Tibial nerve (tissue), 4 donors: ENCODE measurements at regions not wholly inside any gene's neighbourhood (a gene's known extent, or its start where the extent isn't known, plus 50 kb on each side); places are given as distances from the start of the nearest gene placed in this dataset.
"Not testable (repeated sequence)": the region's sequence is repeated elsewhere in the genome, so short reads cannot be mapped to it uniquely, and the experiment has no call there.

Source experiments
- DNase-seq, 2 donors: peaks; one replicate each; pipeline ENCODE4 v3.0.0-alpha.2; 2019; ENCODE audit warnings: low spot score in 2 of 2
- H3K27ac ChIP-seq, 4 donors: fragments of 200-600 bp; sonication (generic) in 3 of 4; one replicate each; pipeline ENCODE4 v1.5.1; 2017 to 2019; ENCODE audit warnings: mild to moderate bottlenecking in 1 of 4
- H3K27me3 ChIP-seq, 2 donors: fragments of 200-600 bp; sonication (generic) in 1 of 2; one replicate each; pipeline versions ENCODE4 v1.5.1 to v1.6.0; 2017 to 2019
- H3K36me3 ChIP-seq, 3 donors: fragments of 200-600 bp; sonication (generic); one replicate each; pipeline ENCODE4 v1.5.1; 2018 to 2019
- H3K4me1 ChIP-seq, 4 donors: fragments of 200-600 bp; sonication (generic) in 3 of 4; one replicate each; pipeline ENCODE4 v1.5.1; 2017 to 2019
- H3K4me3 ChIP-seq, 4 donors: fragments of 200-600 bp; sonication (generic) in 3 of 4; one replicate each; pipeline ENCODE4 v1.5.1; 2017 to 2019; ENCODE audit warnings: mild to moderate bottlenecking in 1 of 4, moderate library complexity in 1 of 4
- H3K9me3 ChIP-seq, 4 donors: fragments of 200-600 bp; sonication (generic) in 3 of 4; one replicate each; pipeline ENCODE4 v1.5.1; 2017 to 2019
- EP300 ChIP-seq, 2 donors: sonication (generic); formaldehyde crosslinking; IDR thresholded peaks; one replicate each; pipeline ENCODE4 v1.6.1; 2017; ENCODE audit warnings: antibody characterized with exemption in 2 of 2, mild to moderate bottlenecking in 1 of 2
- POLR2A ChIP-seq, 2 donors: fragments of 450-650 bp; IDR thresholded peaks; one replicate each; pipeline ENCODE4 v1.6.1; 2017; ENCODE audit warnings: antibody characterized with exemption in 2 of 2, mild to moderate bottlenecking in 2 of 2, moderate library complexity in 2 of 2
- WGBS, 2 donors: methylation state at CpG; one replicate each; pipeline ENCODE4 v1.1.5; 2018; 5-methylcytosine and 5-hydroxymethylcytosine counted together
- TF ChIP-seq, protein P1 (sequence below), 5 experiments: fragments of 200-600 bp in 3 of 5; fragments of 450-650 bp in 2 of 5; sonication (generic) in 3 of 5; IDR thresholded peaks; one replicate each; pipeline ENCODE4 v1.5.1; 2016 to 2019; ENCODE audit warnings: antibody characterized with exemption in 5 of 5, mild to moderate bottlenecking in 3 of 5, moderate library complexity in 2 of 5

- TF ChIP-seq POLR2A (IDR thresholded peaks at IDR 0.05) (no peak), EP300 (IDR thresholded peaks at IDR 0.05) (no peak)
- TF ChIP-seq, protein P1, sequence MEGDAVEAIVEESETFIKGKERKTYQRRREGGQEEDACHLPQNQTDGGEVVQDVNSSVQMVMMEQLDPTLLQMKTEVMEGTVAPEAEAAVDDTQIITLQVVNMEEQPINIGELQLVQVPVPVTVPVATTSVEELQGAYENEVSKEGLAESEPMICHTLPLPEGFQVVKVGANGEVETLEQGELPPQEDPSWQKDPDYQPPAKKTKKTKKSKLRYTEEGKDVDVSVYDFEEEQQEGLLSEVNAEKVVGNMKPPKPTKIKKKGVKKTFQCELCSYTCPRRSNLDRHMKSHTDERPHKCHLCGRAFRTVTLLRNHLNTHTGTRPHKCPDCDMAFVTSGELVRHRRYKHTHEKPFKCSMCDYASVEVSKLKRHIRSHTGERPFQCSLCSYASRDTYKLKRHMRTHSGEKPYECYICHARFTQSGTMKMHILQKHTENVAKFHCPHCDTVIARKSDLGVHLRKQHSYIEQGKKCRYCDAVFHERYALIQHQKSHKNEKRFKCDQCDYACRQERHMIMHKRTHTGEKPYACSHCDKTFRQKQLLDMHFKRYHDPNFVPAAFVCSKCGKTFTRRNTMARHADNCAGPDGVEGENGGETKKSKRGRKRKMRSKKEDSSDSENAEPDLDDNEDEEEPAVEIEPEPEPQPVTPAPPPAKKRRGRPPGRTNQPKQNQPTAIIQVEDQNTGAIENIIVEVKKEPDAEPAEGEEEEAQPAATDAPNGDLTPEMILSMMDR (IDR thresholded peaks at IDR 0.05), result no peak
- Histone ChIP-seq H3K27ac (no peak overlapping the region), H3K4me3 (no peak overlapping the region), H3K9me3 (no peaks in the 10 kb centered on the region), H3K27me3 (no peaks in the 10 kb centered on the region), H3K4me1 (peaks cover 0 to 13% (median 0%) of the 10 kb centered on the region in 4 donors), H3K36me3 (no peaks in the 10 kb centered on the region)
- 93% methylated on average over 1 of the region's 1 CpG for WGBS, 2 donors
- no peak for DNase-seq
Measured at GRCh38 chr3:69688400-69688799, 50.9 kb upstream of the MITF start.

DNA sequence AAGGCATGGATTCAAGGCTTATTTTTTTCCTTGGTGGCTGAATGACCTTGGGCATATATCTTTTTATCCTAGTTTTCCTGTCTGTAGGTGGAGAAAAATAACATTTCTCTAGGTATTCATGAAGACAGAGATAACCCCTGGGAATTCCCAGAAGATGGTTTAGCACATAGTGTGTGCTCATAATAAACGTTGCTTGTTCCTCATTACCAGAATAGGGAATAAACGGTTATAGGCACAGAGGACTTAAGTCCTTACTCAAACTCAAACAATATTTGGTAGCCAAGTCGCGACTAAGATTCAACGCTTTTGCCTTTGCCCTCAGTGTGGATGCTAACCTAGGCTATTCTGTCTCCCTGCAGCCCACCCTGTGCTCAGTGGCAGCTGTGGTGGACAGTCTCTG is 51.6 kb upstream of the MITF start:
- 91 to 93% methylated on average over 5 of the region's 5 CpGs for WGBS, 2 donors
- H3K36me3 ChIP-seq, result no peaks in the 10 kb centered on the region
- no peak overlapping the region for H3K4me3 ChIP-seq
- H3K27ac ChIP-seq, result no peak overlapping the region
- TF ChIP-seq POLR2A (IDR thresholded peaks at IDR 0.05) (no peak), EP300 (IDR thresholded peaks at IDR 0.05) (no peak)
- TF ChIP-seq, protein P1 (IDR thresholded peaks at IDR 0.05), result no peak
- H3K27me3 ChIP-seq, result no peaks in the 10 kb centered on the region
- H3K9me3 ChIP-seq, result no peaks in the 10 kb centered on the region
- peaks cover 0 to 13% (median 0%) of the 10 kb centered on the region in 4 donors for H3K4me1 ChIP-seq
- DNase-seq, result no peak

DNA sequence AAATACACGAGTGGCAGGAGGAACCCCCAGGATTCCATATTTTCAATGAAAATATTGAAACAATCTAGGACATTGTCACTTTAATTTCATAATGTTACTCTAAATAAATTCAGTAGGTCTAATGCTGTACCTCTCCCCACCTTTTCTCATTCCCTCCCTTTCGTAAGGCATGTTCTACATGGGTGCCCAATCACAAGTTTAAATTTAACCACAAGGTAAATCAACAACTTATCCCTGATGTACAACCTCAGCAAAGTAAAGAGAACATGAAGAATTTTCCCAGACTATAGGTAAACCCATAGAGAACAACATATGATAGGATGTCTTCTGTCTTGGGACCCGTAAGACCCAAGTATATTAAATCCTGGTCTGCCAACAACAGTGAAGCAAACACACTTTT is 53.2 kb upstream of the MITF start:
- 96 to 98% methylated on average over 3 of the region's 3 CpGs for WGBS, 2 donors
- H3K36me3 ChIP-seq, result no peaks in the 10 kb centered on the region
- H3K9me3 ChIP-seq, result no peaks in the 10 kb centered on the region
- DNase-seq, result no peak
- H3K27me3 ChIP-seq, result no peaks in the 10 kb centered on the region
- H3K27ac ChIP-seq, result no peak overlapping the region
- peaks cover 0 to 10% (median 0%) of the 10 kb centered on the region in 4 donors for H3K4me1 ChIP-seq
- TF ChIP-seq, protein P1 (IDR thresholded peaks at IDR 0.05), result no peak
- TF ChIP-seq EP300 (IDR thresholded peaks at IDR 0.05), result no peak
- no peak for TF ChIP-seq POLR2A (IDR thresholded peaks at IDR 0.05)
- no peak overlapping the region for H3K4me3 ChIP-seq

DNA sequence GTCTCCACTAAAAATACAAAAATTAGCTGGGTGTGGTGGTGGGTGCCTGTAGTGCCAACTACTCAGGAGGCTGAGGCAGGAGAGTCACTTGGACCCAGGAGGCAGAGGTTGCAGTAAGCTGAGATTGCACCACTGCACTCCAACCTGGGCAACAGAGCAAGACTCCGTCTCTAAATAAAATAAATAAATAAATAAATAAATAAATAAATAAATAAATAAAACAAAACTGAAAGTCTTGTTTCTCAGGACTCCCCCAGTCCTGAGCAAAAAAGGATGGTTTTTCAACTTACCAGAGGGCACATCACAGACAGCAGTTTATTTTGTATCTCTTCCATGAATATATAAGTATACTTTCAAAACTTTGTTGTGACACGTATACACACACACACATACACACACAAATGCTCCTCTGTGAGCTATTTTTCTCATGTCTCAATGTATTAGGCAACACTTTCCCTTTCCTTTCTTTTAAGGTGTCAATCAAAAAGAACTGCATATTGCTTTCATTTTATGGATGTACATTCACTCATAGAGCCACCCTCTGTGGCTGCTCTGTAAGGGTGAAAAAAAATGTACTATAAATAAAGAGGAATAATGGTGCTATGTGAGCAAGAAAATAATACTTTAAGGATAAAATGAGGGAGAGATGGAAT is 54.8 kb upstream of the MITF start:
- Histone ChIP-seq H3K27me3 (no peaks in the 10 kb centered on the region), H3K4me3 (no peak overlapping the region), H3K27ac (no peak overlapping the region), H3K4me1 (peaks cover 0 to 5% (median 0%) of the 10 kb centered on the region in 4 donors), H3K36me3 (no peaks in the 10 kb centered on the region), H3K9me3 (no peaks in the 10 kb centered on the region)
- WGBS, 2 donors, result 84 to 91% methylated on average over 2 of the region's 2 CpGs
- DNase-seq, result no peak
- TF ChIP-seq POLR2A (IDR thresholded peaks at IDR 0.05) (no peak), EP300 (IDR thresholded peaks at IDR 0.05) (no peak)
- TF ChIP-seq, protein P1 (IDR thresholded peaks at IDR 0.05), result no peak

DNA sequence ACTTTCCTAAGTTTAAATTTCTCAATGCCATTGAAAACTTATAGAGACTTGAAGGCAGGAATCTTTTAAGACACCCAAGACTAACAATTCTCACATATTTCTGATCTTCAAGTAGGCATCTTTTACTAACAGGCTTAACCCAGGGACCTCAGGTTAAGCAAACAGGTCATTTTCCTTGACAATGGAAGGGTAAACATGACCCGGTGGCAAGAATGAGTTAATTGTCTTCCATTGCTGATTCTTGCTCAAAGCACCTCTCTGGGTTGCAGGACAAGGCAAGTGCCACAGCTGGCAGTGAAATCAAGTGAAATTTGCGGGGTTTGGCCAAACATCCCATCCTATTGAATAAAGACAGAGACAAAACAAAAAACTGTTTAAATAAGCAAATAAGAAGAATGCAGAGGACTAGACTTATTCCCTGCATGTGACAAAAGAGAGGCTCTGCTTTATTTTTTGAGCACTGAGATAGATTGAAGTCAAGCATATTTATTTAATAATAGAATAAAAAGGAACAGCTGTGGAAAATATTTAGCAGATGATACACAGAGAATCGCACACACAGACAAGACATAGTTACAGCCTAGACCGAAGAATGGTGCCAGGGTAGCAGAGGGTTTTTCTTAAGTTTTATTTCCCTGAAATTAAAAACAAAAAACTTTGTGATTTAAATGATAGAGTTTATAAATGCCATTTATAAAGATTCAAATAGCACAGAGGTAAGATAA is 56.0 kb upstream of the MITF start:
- 38 to 44% methylated on average over 4 of the region's 4 CpGs for WGBS, 2 donors
- H3K4me1 ChIP-seq, result peaks cover 0 to 5% (median 0%) of the 10 kb centered on the region in 4 donors
- H3K27me3 ChIP-seq, result no peaks in the 10 kb centered on the region
- no peaks in the 10 kb centered on the region for H3K36me3 ChIP-seq
- H3K4me3 ChIP-seq, result no peak overlapping the region
- no peaks in the 10 kb centered on the region for H3K9me3 ChIP-seq
- no peak overlapping the region for H3K27ac ChIP-seq
- TF ChIP-seq, protein P1 (IDR thresholded peaks at IDR 0.05), result no peak
- TF ChIP-seq POLR2A (IDR thresholded peaks at IDR 0.05) (no peak), EP300 (IDR thresholded peaks at IDR 0.05) (no peak)
- no peak for DNase-seq

DNA sequence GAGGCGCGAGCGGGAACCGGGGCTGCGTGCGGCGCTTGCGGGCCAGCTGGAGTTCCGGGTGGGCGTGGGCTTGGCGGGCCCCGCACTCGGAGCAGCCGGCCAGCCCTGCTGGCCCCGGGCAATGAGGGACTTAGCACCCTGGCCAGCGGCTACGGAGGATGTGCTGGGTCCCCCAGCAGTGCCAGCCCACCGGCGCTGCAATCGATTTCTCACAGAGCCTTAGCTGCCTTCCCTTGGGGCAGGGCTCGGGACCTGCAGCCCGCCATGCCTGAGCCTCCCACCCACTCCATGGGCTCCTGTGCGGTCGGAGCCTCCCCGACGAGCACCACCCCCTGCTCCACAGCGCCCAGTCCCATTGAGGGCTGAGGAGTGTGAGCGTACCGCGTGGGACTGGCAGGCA is 61.8 kb upstream of the MITF start:
- H3K27me3 ChIP-seq, H3K4me3 ChIP-seq: not testable (repeated sequence)

More for the DNA sequence above, 61.8 kb upstream of the MITF start:
- DNase-seq, H3K27ac ChIP-seq, H3K9me3 ChIP-seq, H3K36me3 ChIP-seq: not testable (repeated sequence)
- peaks cover 0 to 16% (median 3%) of the 10 kb centered on the region in 4 donors for H3K4me1 ChIP-seq
- WGBS, 2 donors, result 96% methylated on average over 14 to 21 of the region's 30 CpGs
